Testis (tissue), 2 donors: ENCODE measurements at regions not wholly inside any gene's neighbourhood (a gene's known extent, or its start where the extent isn't known, plus 50 kb on each side); places are given as distances from the start of the nearest gene placed in this dataset.

Experiments
- CTCF ChIP-seq, 3 experiments: fragments of 450-650 bp in 2 of 3; fragments of 200-600 bp in 1 of 3; sonication (generic) in 1 of 3; IDR thresholded peaks; one replicate each; pipeline ENCODE4 v1.5.1; 2016 to 2019; ENCODE audit warnings: antibody characterized with exemption in 3 of 3, mild to moderate bottlenecking in 2 of 3, moderate library complexity in 1 of 3
- POLR2A ChIP-seq: fragments of 450-650 bp; IDR thresholded peaks from one replicate; pipeline ENCODE4 v1.6.1; 2017; ENCODE audit warnings: antibody characterized with exemption, mild to moderate bottlenecking, moderate library complexity

- no peak for TF ChIP-seq CTCF (IDR thresholded peaks at IDR 0.05)
- no peak for TF ChIP-seq POLR2A
These were observed 227.4 kb downstream of the HS3ST1 start for GRCh38 chr4:11201256-11201655.
